SK-N-SH treated with all-trans-retinoic acid at 6 μM for 48 hours (cell line): ENCODE measurements at regions not wholly inside any gene's neighbourhood (a gene's known extent, or its start where the extent isn't known, plus 50 kb on each side); places are given as distances from the start of the nearest gene placed in this dataset.

ENCODE experiments used
- ATAC-seq: fragments of 200-7000 bp; cut with Tn5 transposase; 3 replicates; pipeline ENCODE4 v1.9.1; 2020; ENCODE audit warnings: mild to moderate bottlenecking, moderate library complexity
- ARNTL ChIP-seq: fragments of 450-650 bp; formaldehyde crosslinking; IDR thresholded peaks from 2 replicates; pipeline ENCODE4 v1.5.0; 2020; ENCODE audit warnings: low read depth, mild to moderate bottlenecking, moderate library complexity, borderline replicate concordance
- CSDC2 ChIP-seq: fragments of 250-450 bp; sonication (Bioruptor Pico); IDR thresholded peaks from 2 replicates; pipeline ENCODE4 v1.5.0; 2020; ENCODE audit warnings: mild to moderate bottlenecking, moderate library complexity
- ESRRG ChIP-seq: fragments of 250-450 bp; sonication (Bioruptor Pico); IDR thresholded peaks from 2 replicates; pipeline ENCODE4 v1.6.1; 2021; ENCODE audit warnings: mild to moderate bottlenecking
- GLIS3 ChIP-seq: fragments of 250-450 bp; sonication (Bioruptor Pico); IDR thresholded peaks from 2 replicates; pipeline ENCODE4 v1.5.0; 2020; ENCODE audit warnings: mild to moderate bottlenecking, moderate library complexity
- ISL1 ChIP-seq: fragments of 250-450 bp; sonication (Bioruptor Pico); IDR thresholded peaks from 2 replicates; pipeline ENCODE4 v2.1.2; 2022; ENCODE audit warnings: mild to moderate bottlenecking, moderate library complexity
- OSR1 ChIP-seq: fragments of 250-450 bp; sonication (Bioruptor Pico); IDR thresholded peaks from 2 replicates; pipeline ENCODE4 v1.8.0; 2022; ENCODE audit warnings: moderate library complexity, mild to moderate bottlenecking, inconsistent platforms
- PATZ1 ChIP-seq: fragments of 250-450 bp; sonication (Bioruptor Pico); IDR thresholded peaks from 2 replicates; pipeline ENCODE4 v1.8.0; 2020; ENCODE audit warnings: mild to moderate bottlenecking, moderate library complexity, borderline replicate concordance
- POU6F1 ChIP-seq: fragments of 250-450 bp; sonication (Bioruptor Pico); IDR thresholded peaks from 2 replicates; pipeline ENCODE4 v1.8.0; 2021; ENCODE audit warnings: low read depth, mild to moderate bottlenecking, moderate library complexity, borderline replicate concordance
- PPARA ChIP-seq: fragments of 250-450 bp; sonication (Bioruptor Pico); IDR thresholded peaks from 2 replicates; pipeline ENCODE4 v1.5.0; 2020; ENCODE audit warnings: mild to moderate bottlenecking, borderline replicate concordance
- RARB ChIP-seq: fragments of 250-450 bp; sonication (Bioruptor Pico); IDR thresholded peaks from 2 replicates; pipeline ENCODE4 v1.8.0; 2021; ENCODE audit warnings: mild to moderate bottlenecking, moderate library complexity
- TCF4 ChIP-seq: fragments of 250-450 bp; sonication (Bioruptor Pico); IDR thresholded peaks from 2 replicates; pipeline ENCODE4 v1.8.0; 2021; ENCODE audit warnings: mild to moderate bottlenecking, moderate library complexity, borderline replicate concordance
- ZC3H10 ChIP-seq: fragments of 250-450 bp; sonication (Bioruptor Pico); IDR thresholded peaks from 2 replicates; pipeline ENCODE4 v1.5.1; 2021; ENCODE audit warnings: mild to moderate bottlenecking, moderate library complexity
- ZNF565 ChIP-seq: fragments of 450-650 bp; formaldehyde crosslinking; conservative IDR thresholded peaks from 2 replicates; pipeline ENCODE4 v1.5.0; 2020; ENCODE audit warnings: low read depth, mild to moderate bottlenecking, moderate library complexity
- ZNF70 ChIP-seq: fragments of 450-650 bp; formaldehyde crosslinking; IDR thresholded peaks from 2 replicates; pipeline ENCODE4 v1.5.0; 2020; ENCODE audit warnings: mild to moderate bottlenecking, moderate library complexity
- ZNF8 ChIP-seq: fragments of 450-650 bp; formaldehyde crosslinking; IDR thresholded peaks from 2 replicates; pipeline ENCODE4 v1.5.0; 2020; ENCODE audit warnings: mild to moderate bottlenecking, moderate library complexity
- TF ChIP-seq, protein P1 (sequence below): fragments of 250-450 bp; sonication (Bioruptor Pico); IDR thresholded peaks from 2 replicates; pipeline ENCODE4 v1.5.0; 2020; ENCODE audit warnings: mild to moderate bottlenecking, moderate library complexity
- TF ChIP-seq, protein P2 (sequence below): fragments of 250-450 bp; sonication (Bioruptor Pico); IDR thresholded peaks from 2 replicates; pipeline ENCODE4 v1.5.1; 2020; ENCODE audit warnings: low read depth, mild to moderate bottlenecking, moderate library complexity
- TF ChIP-seq, protein P3 (sequence below): fragments of 250-450 bp; sonication (Bioruptor Pico); IDR thresholded peaks from 2 replicates; pipeline ENCODE4 v1.5.1; 2021; ENCODE audit warnings: mild to moderate bottlenecking, moderate library complexity

DNA sequence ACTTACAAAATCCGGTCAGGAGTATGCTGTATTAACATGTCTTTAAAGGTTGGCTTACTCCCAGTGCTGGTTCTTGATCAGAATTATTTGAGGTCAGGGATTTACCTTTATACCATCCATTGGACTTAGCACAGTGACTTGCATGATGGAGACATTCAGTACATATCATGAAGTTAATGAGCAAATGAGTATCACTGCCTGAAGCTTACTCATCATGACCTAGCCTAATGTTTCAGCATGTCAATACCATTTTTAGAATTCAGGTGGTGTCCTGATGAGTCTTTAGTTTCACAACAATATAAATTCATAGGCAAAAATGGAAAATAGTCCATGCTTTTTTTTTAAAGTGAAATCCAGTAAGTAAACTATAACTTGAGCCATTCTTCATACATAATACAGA, 226.0 kb upstream of the C9orf72 start (continued):
- TF ChIP-seq, protein P1, sequence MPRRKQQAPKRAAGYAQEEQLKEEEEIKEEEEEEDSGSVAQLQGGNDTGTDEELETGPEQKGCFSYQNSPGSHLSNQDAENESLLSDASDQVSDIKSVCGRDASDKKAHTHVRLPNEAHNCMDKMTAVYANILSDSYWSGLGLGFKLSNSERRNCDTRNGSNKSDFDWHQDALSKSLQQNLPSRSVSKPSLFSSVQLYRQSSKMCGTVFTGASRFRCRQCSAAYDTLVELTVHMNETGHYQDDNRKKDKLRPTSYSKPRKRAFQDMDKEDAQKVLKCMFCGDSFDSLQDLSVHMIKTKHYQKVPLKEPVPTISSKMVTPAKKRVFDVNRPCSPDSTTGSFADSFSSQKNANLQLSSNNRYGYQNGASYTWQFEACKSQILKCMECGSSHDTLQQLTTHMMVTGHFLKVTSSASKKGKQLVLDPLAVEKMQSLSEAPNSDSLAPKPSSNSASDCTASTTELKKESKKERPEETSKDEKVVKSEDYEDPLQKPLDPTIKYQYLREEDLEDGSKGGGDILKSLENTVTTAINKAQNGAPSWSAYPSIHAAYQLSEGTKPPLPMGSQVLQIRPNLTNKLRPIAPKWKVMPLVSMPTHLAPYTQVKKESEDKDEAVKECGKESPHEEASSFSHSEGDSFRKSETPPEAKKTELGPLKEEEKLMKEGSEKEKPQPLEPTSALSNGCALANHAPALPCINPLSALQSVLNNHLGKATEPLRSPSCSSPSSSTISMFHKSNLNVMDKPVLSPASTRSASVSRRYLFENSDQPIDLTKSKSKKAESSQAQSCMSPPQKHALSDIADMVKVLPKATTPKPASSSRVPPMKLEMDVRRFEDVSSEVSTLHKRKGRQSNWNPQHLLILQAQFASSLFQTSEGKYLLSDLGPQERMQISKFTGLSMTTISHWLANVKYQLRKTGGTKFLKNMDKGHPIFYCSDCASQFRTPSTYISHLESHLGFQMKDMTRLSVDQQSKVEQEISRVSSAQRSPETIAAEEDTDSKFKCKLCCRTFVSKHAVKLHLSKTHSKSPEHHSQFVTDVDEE (CRISPR knock-in tag): no peak
- TF ChIP-seq ZNF70 (no peak), PPARA (CRISPR knock-in tag) (no peak)

DNA sequence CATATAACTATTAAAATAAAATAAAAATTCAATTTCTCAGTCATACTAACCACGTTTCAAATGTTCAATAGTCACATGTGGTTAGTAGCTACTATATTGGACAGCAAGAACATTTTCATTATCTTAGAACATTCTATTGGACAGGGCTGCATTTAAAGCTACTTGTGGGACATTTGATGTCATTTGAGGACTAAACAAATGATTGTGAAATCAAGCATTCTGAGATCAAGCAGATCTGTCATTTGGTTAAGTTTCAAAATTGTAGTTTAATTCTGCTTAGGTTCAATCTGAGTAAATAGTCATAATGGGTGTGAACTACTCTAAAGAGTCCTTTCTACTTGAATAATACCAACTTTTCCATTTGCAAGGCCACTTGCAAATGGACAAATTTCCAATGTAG, 226.9 kb upstream of the C9orf72 start:
- ATAC-seq: no peak
- TF ChIP-seq RARB (CRISPR knock-in tag) (no peak), TCF4 (CRISPR knock-in tag) (no peak), POU6F1 (no peak), CSDC2 (CRISPR knock-in tag) (no peak), ZNF70 (no peak), ZC3H10 (CRISPR knock-in tag) (no peak), PATZ1 (CRISPR knock-in tag) (no peak)

GRCh38 chr9:27800692-27801370, 227.6 kb upstream of the C9orf72 start:
- TF ChIP-seq RARB (CRISPR knock-in tag) (no peak), ISL1 (no peak), ZC3H10 (CRISPR knock-in tag) (no peak), ESRRG (CRISPR knock-in tag) (no peak), ARNTL (CRISPR knock-in tag) (no peak), POU6F1 (no peak), ZNF565 (no peak), CSDC2 (CRISPR knock-in tag) (no peak), GLIS3 (CRISPR knock-in tag) (no peak)
- TF ChIP-seq, protein P2, sequence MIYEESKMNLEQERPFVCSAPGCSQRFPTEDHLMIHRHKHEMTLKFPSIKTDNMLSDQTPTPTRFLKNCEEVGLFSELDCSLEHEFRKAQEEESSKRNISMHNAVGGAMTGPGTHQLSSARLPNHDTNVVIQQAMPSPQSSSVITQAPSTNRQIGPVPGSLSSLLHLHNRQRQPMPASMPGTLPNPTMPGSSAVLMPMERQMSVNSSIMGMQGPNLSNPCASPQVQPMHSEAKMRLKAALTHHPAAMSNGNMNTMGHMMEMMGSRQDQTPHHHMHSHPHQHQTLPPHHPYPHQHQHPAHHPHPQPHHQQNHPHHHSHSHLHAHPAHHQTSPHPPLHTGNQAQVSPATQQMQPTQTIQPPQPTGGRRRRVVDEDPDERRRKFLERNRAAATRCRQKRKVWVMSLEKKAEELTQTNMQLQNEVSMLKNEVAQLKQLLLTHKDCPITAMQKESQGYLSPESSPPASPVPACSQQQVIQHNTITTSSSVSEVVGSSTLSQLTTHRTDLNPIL (CRISPR knock-in tag): no peak
- TF ChIP-seq, protein P3, sequence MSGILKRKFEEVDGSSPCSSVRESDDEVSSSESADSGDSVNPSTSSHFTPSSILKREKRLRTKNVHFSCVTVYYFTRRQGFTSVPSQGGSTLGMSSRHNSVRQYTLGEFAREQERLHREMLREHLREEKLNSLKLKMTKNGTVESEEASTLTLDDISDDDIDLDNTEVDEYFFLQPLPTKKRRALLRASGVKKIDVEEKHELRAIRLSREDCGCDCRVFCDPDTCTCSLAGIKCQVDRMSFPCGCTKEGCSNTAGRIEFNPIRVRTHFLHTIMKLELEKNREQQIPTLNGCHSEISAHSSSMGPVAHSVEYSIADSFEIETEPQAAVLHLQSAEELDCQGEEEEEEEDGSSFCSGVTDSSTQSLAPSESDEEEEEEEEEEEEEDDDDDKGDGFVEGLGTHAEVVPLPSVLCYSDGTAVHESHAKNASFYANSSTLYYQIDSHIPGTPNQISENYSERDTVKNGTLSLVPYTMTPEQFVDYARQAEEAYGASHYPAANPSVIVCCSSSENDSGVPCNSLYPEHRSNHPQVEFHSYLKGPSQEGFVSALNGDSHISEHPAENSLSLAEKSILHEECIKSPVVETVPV (CRISPR knock-in tag): no peak
- no peak for ATAC-seq

DNA sequence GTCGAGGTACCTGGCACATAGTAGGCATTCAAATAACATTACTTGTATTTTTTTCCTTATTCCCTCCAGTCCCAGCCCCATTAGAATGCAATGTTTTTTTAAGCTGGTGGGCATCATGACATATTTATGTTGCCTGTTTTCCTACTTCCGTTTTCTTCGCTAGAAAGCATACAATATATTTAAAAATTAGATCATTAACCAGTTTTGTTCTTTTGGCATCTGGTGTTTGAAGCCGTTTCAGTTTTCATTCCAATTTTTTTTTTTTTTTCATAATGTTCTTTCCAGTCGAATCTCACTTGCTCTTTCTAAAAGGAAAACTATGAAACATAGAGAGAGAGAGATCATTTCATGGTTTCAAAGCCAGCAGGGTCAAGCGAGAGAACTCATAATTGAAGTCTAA, 228.3 kb upstream of the C9orf72 start:
- no peak for ATAC-seq
- TF ChIP-seq OSR1 (CRISPR knock-in tag) (no peak), ZNF8 (CRISPR knock-in tag) (no peak), PATZ1 (CRISPR knock-in tag) (no peak)
- TF ChIP-seq, protein P2 (CRISPR knock-in tag): no peak
- TF ChIP-seq, protein P3 (CRISPR knock-in tag): no peak
